ENCODE measurements at regions not wholly inside any gene's neighbourhood (a gene's known extent, or its start where the extent isn't known, plus 50 kb on each side); places are given as distances from the start of the nearest gene placed in this dataset.
"Not testable (repeated sequence)": the region's sequence is repeated elsewhere in the genome, so short reads cannot be mapped to it uniquely, and the experiment has no call there.

DNA sequence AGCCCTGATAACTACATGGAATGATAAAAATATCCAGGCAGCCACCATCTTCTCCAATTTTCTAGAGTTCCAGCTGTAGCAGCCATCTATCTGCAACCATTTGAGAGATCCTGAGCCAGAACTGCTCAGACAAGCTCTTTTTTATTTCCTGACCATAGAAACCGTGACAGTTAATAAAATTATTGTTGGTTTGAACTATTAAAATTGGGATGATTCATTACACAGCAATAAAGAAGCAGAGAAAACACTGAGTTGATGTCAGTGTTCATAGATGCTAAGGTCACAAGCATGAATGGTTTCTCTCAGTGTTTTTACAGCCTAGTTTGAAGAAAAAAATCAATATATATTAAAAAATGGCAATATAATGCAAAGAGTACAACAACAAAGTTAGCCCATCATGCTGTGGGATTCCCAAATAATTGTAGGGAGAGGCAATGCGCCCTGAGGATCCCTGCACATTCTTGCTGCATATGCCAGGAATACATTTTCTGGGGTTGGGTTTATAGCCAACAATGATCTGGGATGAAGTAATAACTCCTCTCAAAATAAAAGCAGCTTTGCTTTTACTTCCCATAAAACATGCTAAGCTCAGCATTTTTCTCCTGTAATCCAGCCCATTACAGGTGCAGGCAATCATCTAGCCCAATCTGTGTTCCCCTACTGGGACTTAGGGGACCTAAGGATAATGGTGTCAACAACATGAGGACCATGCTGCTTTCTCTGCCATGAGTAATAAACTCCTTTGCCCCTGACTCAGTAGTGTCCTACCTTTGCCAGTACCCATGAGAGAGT is 84.0 kb downstream of the PABPC4L start:
- DNase-seq (ENCODE audit: low read depth in 1 of 2, low spot score in 1 of 2) (no peak), ATAC-seq (no peak), FAIRE-seq (no peak)
- no peak overlapping the region for H3K27ac ChIP-seq
- ChIA-PET CTCF (no interaction called here), POLR2A (no interaction called here)
- H3K4me3 ChIP-seq, result no peak overlapping the region
- TF ChIP-seq RARB (CRISPR knock-in tag; IDR thresholded peaks at IDR 0.05), result no peak
- TF ChIP-seq MAFK (IDR thresholded peaks at IDR 0.05; ENCODE audit: partially characterized antibody), result peak; percentile 75
- H3K9me3 ChIP-seq, result no peaks in the 10 kb centered on the region
- H3K4me1 ChIP-seq, result no peaks in the 10 kb centered on the region
- no peak overlapping the region for H3K4me2 ChIP-seq
- WGBS (ENCODE audit: missing lambda C conversion rate), result 30% methylated on average over 2 of the region's 2 CpGs

DNA sequence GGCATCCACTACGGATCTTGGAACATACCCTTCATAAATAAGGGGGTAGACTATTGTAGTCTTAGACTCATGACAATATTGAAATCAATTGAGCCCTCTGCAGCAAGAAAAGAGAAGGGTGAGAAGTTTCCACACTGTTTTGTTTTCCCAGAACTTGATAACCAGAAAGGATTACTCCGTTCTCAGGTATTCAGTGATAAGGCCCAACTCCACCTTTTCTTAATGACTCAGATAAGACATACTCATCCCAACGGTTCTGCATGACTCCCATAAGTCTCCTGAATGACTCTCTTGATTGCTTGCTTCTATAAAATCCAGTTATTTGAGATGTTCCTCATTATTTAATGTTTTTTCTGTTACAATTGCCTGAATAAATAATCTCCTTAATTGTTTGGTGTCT is 111.7 kb downstream of the PABPC4L start:
- Histone ChIP-seq H3K4me3 (no peak overlapping the region), H3K4me1 (no peaks in the 10 kb centered on the region), H3K27ac (no peak overlapping the region), H3K9me3 (no peaks in the 10 kb centered on the region), H3K4me2 (no peak overlapping the region)
- POLR2A ChIA-PET, result no interaction called here
- peak in 1 of 2 experiments; percentile 2 for DNase-seq (ENCODE audit: low read depth in 1 of 2, low spot score in 1 of 2)
- TF ChIP-seq SREBF2 (IDR thresholded peaks at IDR 0.05) (no peak), CHD2 (IDR thresholded peaks at IDR 0.05; ENCODE audit: low read length, partially characterized antibody) (no peak), RAD21 (conservative IDR thresholded peaks at IDR 0.05 in 1 of 2, IDR thresholded peaks at IDR 0.05 in 1 of 2) (no peak), PHF8 (IDR thresholded peaks at IDR 0.05; ENCODE audit: borderline replicate concordance, low read depth) (no peak), POLR2AphosphoS2 (conservative IDR thresholded peaks at IDR 0.05; ENCODE audit: low read length) (no peak), POLR2A (IDR thresholded peaks at IDR 0.05; ENCODE audit: low read length) (no peak), CBX2 (IDR thresholded peaks at IDR 0.05; ENCODE audit: borderline replicate concordance, low read depth) (no peak), JUNB (IDR thresholded peaks at IDR 0.05) (no peak), HDAC2 (IDR thresholded peaks at IDR 0.05) (no peak), ZSCAN20 (CRISPR knock-in tag; IDR thresholded peaks at IDR 0.05) (no peak), MAFK (IDR thresholded peaks at IDR 0.05; ENCODE audit: partially characterized antibody) (no peak), NPAS2 (CRISPR knock-in tag; IDR thresholded peaks at IDR 0.05; ENCODE audit: borderline replicate concordance) (no peak), FOXS1 (CRISPR knock-in tag; IDR thresholded peaks at IDR 0.05) (no peak), SMC3 (IDR thresholded peaks at IDR 0.05) (no peak), NFE2L2 (conservative IDR thresholded peaks at IDR 0.05; ENCODE audit: low read length) (no peak), EP300 (IDR thresholded peaks at IDR 0.05) (no peak)
- TF ChIP-seq, protein P1, sequence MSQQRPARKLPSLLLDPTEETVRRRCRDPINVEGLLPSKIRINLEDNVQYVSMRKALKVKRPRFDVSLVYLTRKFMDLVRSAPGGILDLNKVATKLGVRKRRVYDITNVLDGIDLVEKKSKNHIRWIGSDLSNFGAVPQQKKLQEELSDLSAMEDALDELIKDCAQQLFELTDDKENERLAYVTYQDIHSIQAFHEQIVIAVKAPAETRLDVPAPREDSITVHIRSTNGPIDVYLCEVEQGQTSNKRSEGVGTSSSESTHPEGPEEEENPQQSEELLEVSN (IDR thresholded peaks at IDR 0.05; ENCODE audit: borderline replicate concordance, low read depth), result no peak
- TF ChIP-seq, protein P2, sequence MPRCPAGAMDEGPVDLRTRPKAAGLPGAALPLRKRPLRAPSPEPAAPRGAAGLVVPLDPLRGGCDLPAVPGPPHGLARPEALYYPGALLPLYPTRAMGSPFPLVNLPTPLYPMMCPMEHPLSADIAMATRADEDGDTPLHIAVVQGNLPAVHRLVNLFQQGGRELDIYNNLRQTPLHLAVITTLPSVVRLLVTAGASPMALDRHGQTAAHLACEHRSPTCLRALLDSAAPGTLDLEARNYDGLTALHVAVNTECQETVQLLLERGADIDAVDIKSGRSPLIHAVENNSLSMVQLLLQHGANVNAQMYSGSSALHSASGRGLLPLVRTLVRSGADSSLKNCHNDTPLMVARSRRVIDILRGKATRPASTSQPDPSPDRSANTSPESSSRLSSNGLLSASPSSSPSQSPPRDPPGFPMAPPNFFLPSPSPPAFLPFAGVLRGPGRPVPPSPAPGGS (IDR thresholded peaks at IDR 0.05), result no peak
- no peak for ATAC-seq
- WGBS (ENCODE audit: missing lambda C conversion rate), result 22% methylated on average over 3 of the region's 3 CpGs
- CTCF ChIA-PET, result no interaction called here
- FAIRE-seq, result no peak

DNA sequence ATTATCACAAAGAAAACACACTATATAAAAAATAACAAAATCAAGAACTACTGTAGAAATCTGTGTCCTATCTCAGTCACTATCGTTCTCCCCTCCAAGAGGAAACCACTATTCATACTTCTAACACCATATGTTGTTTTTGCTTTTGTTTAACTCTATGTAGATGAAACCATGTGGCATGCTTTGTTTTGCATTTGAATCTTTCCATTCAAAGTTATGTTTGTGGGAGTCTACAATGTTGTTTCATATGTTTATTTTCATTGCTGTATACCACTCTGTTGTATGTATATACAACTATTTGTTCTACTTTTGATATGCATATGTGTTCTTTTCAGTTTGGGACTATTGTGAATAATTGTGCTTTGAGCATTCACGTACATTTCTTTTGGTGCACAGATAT is 116.1 kb downstream of the PABPC4L start:
- ChIA-PET POLR2A (no interaction called here), CTCF (no interaction called here)
- 37% methylated on average over 2 of the region's 2 CpGs for WGBS (ENCODE audit: missing lambda C conversion rate)
- Histone ChIP-seq H3K4me2 (no peak overlapping the region), H3K4me3 (no peak overlapping the region), H3K4me1 (no peaks in the 10 kb centered on the region), H3K9me3 (no peaks in the 10 kb centered on the region), H3K27ac (no peak overlapping the region)
- FAIRE-seq, result no peak
- no peak for DNase-seq (ENCODE audit: low read depth in 1 of 2, low spot score in 1 of 2)
- ATAC-seq, result no peak
- TF ChIP-seq, protein P3, sequence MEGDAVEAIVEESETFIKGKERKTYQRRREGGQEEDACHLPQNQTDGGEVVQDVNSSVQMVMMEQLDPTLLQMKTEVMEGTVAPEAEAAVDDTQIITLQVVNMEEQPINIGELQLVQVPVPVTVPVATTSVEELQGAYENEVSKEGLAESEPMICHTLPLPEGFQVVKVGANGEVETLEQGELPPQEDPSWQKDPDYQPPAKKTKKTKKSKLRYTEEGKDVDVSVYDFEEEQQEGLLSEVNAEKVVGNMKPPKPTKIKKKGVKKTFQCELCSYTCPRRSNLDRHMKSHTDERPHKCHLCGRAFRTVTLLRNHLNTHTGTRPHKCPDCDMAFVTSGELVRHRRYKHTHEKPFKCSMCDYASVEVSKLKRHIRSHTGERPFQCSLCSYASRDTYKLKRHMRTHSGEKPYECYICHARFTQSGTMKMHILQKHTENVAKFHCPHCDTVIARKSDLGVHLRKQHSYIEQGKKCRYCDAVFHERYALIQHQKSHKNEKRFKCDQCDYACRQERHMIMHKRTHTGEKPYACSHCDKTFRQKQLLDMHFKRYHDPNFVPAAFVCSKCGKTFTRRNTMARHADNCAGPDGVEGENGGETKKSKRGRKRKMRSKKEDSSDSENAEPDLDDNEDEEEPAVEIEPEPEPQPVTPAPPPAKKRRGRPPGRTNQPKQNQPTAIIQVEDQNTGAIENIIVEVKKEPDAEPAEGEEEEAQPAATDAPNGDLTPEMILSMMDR (IDR thresholded peaks at IDR 0.05), result no peak
- no peak for TF ChIP-seq FOSB (CRISPR knock-in tag; IDR thresholded peaks at IDR 0.05)
- no peak for TF ChIP-seq POLR2A (IDR thresholded peaks at IDR 0.05; ENCODE audit: low read length)
- no peak for TF ChIP-seq RFX5 (IDR thresholded peaks at IDR 0.05)

DNA sequence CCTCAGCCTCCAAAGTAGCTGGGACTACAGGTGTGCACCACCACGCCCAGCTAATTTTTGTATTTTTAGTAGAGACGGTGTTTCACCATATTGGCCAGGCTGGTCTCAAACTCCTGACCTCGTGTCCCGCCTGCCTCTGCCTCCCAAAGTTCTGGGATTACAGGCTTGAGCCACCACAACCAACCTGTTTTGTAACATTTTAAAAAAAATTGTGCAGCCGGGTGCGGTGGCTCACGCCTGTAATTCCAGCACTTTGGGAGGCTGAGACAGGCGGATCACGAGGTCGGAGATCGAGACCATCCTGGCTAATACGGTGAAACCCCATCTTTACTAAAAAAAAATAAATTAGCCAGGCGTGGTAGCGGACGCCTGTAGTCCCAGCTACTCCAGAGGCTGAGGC is 122.5 kb downstream of the PABPC4L start:
- H3K4me3 ChIP-seq; H3K9me3 ChIP-seq; DNase-seq (ENCODE audit: low read depth in 1 of 2, low spot score in 1 of 2); H3K27ac ChIP-seq; FAIRE-seq; CTCF ChIA-PET; POLR2A ChIA-PET; H3K4me1 ChIP-seq; ATAC-seq: not testable (repeated sequence)
- WGBS (ENCODE audit: missing lambda C conversion rate), result 54% methylated on average over 15 of the region's 15 CpGs
- peak overlapping the region; percentile 61 for H3K4me2 ChIP-seq

Measured in A549 (cell line).